ENCODE measurements at regions not wholly inside any gene's neighbourhood (a gene's known extent, or its start where the extent isn't known, plus 50 kb on each side); places are given as distances from the start of the nearest gene placed in this dataset.

GRCh38 chr13:30091035-30091434 lies 216.3 kb downstream of the KATNAL1 start:
- TF ChIP-seq CTCF (IDR thresholded peaks at IDR 0.05) (no peak), POLR2A (IDR thresholded peaks at IDR 0.05) (no peak)

Data from breast epithelium (tissue), 3 donors.